DOHH2 (cell line): ENCODE measurements at regions not wholly inside any gene's neighbourhood (a gene's known extent, or its start where the extent isn't known, plus 50 kb on each side); places are given as distances from the start of the nearest gene placed in this dataset.

Source experiments
- H3F3A ChIP-seq: fragments of 200-600 bp; sonication (generic), shearing (Covaris generic); 2 replicates; pipeline ENCODE4 v1.6.0; 2016; ENCODE audit warnings: antibody characterized with exemption, mild to moderate bottlenecking; ENCODE audit not compliant: control insufficient read depth, insufficient read depth
- H3K27ac ChIP-seq: fragments of 200-600 bp; sonication (generic); 2 replicates; pipeline ENCODE4 v1.5.1; 2014; ENCODE audit warnings: low read depth, mild to moderate bottlenecking, low read length, moderate library complexity
- H3K27me3 ChIP-seq: fragments of 200-600 bp; sonication (generic); 2 replicates; pipeline ENCODE4 v1.6.1; 2014; ENCODE audit warnings: mild to moderate bottlenecking, low read length, mixed read lengths; ENCODE audit not compliant: control insufficient read depth
- H3K36me3 ChIP-seq: fragments of 200-600 bp; sonication (generic); 2 replicates; pipeline ENCODE4 v1.6.1; 2014; ENCODE audit warnings: mild to moderate bottlenecking, low read length, moderate library complexity, mixed read lengths; ENCODE audit not compliant: control insufficient read depth
- H3K4me1 ChIP-seq: fragments of 200-600 bp; sonication (generic); 2 replicates; pipeline ENCODE4 v1.6.1; 2014; ENCODE audit warnings: mild to moderate bottlenecking, low read length, mixed read lengths; ENCODE audit not compliant: control insufficient read depth
- H3K4me2 ChIP-seq: fragments of 200-600 bp; sonication (generic); 2 replicates; pipeline ENCODE4 v1.6.0; 2014; ENCODE audit warnings: mild to moderate bottlenecking, low read length, moderate library complexity
- H3K4me3 ChIP-seq: fragments of 200-600 bp; sonication (generic); 2 replicates; pipeline ENCODE4 v1.5.1; 2014; ENCODE audit warnings: mild to moderate bottlenecking, low read length, mixed read lengths
- H3K79me2 ChIP-seq: fragments of 200-600 bp; sonication (generic); 2 replicates; pipeline ENCODE4 v1.6.1; 2014; ENCODE audit warnings: mild to moderate bottlenecking, low read length, mixed read lengths; ENCODE audit not compliant: control insufficient read depth
- H3K9me2 ChIP-seq: fragments of 200-600 bp; sonication (generic); replicated peaks from 2 replicates; pipeline ENCODE4 v1.6.1; 2014; ENCODE audit warnings: mild to moderate bottlenecking, low read length, mixed read lengths; ENCODE audit not compliant: control insufficient read depth
- H3K9me3 ChIP-seq: fragments of 200-600 bp; sonication (generic); 2 replicates; pipeline ENCODE4 v1.6.1; 2014; ENCODE audit warnings: antibody characterized with exemption, low read length, mixed read lengths; ENCODE audit not compliant: control insufficient read depth, insufficient read depth
- H4K20me1 ChIP-seq: fragments of 200-600 bp; sonication (generic); 2 replicates; pipeline ENCODE4 v1.6.0; 2014; ENCODE audit warnings: low read depth, mild to moderate bottlenecking, antibody characterized with exemption, low read length, moderate library complexity; ENCODE audit not compliant: control insufficient read depth, insufficient read depth
- EZH2phosphoT487 ChIP-seq: fragments of 200-600 bp; sonication (generic); IDR thresholded peaks from 2 replicates; pipeline ENCODE4 v1.6.1; 2017; ENCODE audit warnings: borderline replicate concordance, mild to moderate bottlenecking, antibody characterized with exemption, low read length, moderate library complexity, mixed read lengths
- TF ChIP-seq, protein P1 (sequence below): fragments of 200-600 bp; sonication (generic); IDR thresholded peaks from one replicate; pipeline ENCODE4 v1.5.1; 2014; ENCODE audit warnings: antibody characterized with exemption, mild to moderate bottlenecking, low read depth, low read length; ENCODE audit not compliant: poor library complexity, severe bottlenecking

GRCh38 chr4:181281451-181281850, 961.8 kb upstream of the TENM3 start:
- Histone ChIP-seq H3K9me2 (no peaks in the 10 kb centered on the region), H3K27ac (no peak overlapping the region), H3K27me3 (no peaks in the 10 kb centered on the region), H3K4me3 (no peak overlapping the region), H4K20me1 (no peaks in the 10 kb centered on the region), H3K79me2 (no peaks in the 10 kb centered on the region), H3K9me3 (no peaks in the 10 kb centered on the region), H3K4me2 (no peak overlapping the region), H3K4me1 (no peaks in the 10 kb centered on the region), H3K36me3 (no peaks in the 10 kb centered on the region), H3F3A (no peaks in the 10 kb centered on the region)
- no peak for TF ChIP-seq EZH2phosphoT487
- TF ChIP-seq, protein P1, sequence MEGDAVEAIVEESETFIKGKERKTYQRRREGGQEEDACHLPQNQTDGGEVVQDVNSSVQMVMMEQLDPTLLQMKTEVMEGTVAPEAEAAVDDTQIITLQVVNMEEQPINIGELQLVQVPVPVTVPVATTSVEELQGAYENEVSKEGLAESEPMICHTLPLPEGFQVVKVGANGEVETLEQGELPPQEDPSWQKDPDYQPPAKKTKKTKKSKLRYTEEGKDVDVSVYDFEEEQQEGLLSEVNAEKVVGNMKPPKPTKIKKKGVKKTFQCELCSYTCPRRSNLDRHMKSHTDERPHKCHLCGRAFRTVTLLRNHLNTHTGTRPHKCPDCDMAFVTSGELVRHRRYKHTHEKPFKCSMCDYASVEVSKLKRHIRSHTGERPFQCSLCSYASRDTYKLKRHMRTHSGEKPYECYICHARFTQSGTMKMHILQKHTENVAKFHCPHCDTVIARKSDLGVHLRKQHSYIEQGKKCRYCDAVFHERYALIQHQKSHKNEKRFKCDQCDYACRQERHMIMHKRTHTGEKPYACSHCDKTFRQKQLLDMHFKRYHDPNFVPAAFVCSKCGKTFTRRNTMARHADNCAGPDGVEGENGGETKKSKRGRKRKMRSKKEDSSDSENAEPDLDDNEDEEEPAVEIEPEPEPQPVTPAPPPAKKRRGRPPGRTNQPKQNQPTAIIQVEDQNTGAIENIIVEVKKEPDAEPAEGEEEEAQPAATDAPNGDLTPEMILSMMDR: no peak

DNA sequence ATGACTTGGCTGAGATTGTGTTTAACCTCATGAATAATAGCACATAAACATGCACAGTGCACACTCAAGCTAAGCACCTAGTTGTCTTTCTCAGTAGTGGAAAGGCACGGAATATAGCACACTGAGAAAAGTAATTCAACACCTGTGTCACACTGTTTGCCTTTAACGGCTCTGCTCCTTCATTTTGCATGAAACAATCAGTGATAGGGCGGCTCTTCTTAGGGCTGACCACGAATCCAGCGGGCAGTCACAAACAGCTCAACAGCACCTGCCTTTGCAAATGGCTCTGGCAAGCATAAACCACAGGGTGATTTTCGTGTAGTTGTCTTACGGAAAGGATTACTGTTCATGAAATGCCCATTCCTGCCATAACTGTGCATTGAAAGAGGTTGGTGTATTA, 954.0 kb upstream of the TENM3 start:
- Histone ChIP-seq H3K27me3 (no peaks in the 10 kb centered on the region), H4K20me1 (no peaks in the 10 kb centered on the region), H3K4me2 (no peak overlapping the region), H3K79me2 (no peaks in the 10 kb centered on the region), H3K9me2 (no peaks in the 10 kb centered on the region), H3K4me1 (no peaks in the 10 kb centered on the region), H3K4me3 (no peak overlapping the region), H3K9me3 (no peaks in the 10 kb centered on the region), H3K36me3 (no peaks in the 10 kb centered on the region), H3F3A (no peaks in the 10 kb centered on the region), H3K27ac (no peak overlapping the region)
- TF ChIP-seq, protein P1: no peak
- TF ChIP-seq EZH2phosphoT487: no peak

- Histone ChIP-seq H3K36me3 (no peaks in the 10 kb centered on the region), H3K27me3 (no peaks in the 10 kb centered on the region), H3K79me2 (no peaks in the 10 kb centered on the region), H3K4me1 (no peaks in the 10 kb centered on the region), H3K4me3 (no peak overlapping the region), H3K27ac (no peak overlapping the region), H3K9me3 (no peaks in the 10 kb centered on the region), H3K9me2 (no peaks in the 10 kb centered on the region), H4K20me1 (no peaks in the 10 kb centered on the region), H3F3A (no peaks in the 10 kb centered on the region), H3K4me2 (no peak overlapping the region)
- TF ChIP-seq, protein P1: no peak
- TF ChIP-seq EZH2phosphoT487: no peak
These were observed 951.6 kb upstream of the TENM3 start for GRCh38 chr4:181291615-181292014.

GRCh38 chr4:181293014-181293413, 950.2 kb upstream of the TENM3 start:
- Histone ChIP-seq H3K4me3 (no peak overlapping the region), H3K4me2 (no peak overlapping the region), H3K79me2 (no peaks in the 10 kb centered on the region), H3K9me2 (no peaks in the 10 kb centered on the region), H3K27ac (no peak overlapping the region), H3K9me3 (no peaks in the 10 kb centered on the region), H4K20me1 (no peaks in the 10 kb centered on the region), H3K4me1 (no peaks in the 10 kb centered on the region), H3K27me3 (no peaks in the 10 kb centered on the region), H3F3A (no peaks in the 10 kb centered on the region), H3K36me3 (no peaks in the 10 kb centered on the region)
- TF ChIP-seq EZH2phosphoT487: no peak
- TF ChIP-seq, protein P1: no peak
